ENCODE measurements at regions not wholly inside any gene's neighbourhood (a gene's known extent, or its start where the extent isn't known, plus 50 kb on each side); places are given as distances from the start of the nearest gene placed in this dataset.

DNA sequence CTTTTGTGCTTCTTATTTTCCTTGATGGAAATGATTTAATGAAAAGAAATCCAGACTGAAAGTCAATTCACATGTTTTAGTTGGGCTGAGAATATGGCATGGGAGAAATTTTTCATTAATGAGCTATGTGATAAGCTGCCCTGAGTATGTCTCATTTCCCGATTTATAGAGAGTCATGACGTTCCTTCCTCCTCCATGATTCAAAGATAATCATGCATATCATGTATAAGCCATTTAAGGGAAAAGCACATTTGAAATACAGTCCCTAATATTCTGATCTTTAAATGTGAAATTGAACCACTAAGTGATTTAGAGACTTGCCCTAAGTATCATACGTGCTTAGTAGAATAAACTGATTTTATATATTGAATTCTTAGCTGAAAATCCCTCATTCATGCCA is 840.9 kb downstream of the PCDH17 start:
- TF ChIP-seq, protein P1, sequence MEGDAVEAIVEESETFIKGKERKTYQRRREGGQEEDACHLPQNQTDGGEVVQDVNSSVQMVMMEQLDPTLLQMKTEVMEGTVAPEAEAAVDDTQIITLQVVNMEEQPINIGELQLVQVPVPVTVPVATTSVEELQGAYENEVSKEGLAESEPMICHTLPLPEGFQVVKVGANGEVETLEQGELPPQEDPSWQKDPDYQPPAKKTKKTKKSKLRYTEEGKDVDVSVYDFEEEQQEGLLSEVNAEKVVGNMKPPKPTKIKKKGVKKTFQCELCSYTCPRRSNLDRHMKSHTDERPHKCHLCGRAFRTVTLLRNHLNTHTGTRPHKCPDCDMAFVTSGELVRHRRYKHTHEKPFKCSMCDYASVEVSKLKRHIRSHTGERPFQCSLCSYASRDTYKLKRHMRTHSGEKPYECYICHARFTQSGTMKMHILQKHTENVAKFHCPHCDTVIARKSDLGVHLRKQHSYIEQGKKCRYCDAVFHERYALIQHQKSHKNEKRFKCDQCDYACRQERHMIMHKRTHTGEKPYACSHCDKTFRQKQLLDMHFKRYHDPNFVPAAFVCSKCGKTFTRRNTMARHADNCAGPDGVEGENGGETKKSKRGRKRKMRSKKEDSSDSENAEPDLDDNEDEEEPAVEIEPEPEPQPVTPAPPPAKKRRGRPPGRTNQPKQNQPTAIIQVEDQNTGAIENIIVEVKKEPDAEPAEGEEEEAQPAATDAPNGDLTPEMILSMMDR (IDR thresholded peaks at IDR 0.05; ENCODE audit: low read depth, low read length, poor library complexity, severe bottlenecking) = no peak
- no peak for TF ChIP-seq EZH2phosphoT487 (IDR thresholded peaks at IDR 0.05; ENCODE audit: borderline replicate concordance, low read length)

Data from DOHH2 (cell line).